ENCODE measurements at regions not wholly inside any gene's neighbourhood (a gene's known extent, or its start where the extent isn't known, plus 50 kb on each side); places are given as distances from the start of the nearest gene placed in this dataset.

DNA sequence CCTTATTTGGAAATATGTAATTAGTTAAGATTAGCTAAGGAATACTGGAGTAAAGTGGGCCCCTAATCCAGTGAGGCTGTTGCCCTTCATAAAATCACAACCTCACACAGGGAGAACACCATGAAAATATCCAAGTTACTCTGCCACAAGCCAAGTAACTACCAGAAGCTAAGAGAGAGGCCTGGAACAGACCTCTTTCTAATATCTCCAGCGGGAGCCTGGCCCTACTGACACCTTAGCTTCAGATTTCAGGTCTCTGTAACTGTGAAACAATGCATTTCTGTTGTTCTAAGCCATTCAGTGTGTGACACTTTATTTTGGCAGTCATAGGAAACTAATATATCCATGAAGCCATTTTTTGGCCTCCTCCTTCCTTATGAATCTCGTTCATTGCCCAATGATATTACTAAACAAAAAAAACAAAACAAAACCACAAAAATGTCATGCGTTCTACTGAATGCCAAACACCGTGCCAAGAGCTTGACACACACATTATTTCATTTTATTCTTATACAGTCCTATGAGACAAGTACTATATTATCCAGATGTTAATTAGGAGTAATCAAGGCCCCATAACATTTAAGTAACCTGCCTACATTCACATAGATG, 699.0 kb downstream of the MAT2B start:
- TF ChIP-seq CTCF (IDR thresholded peaks at IDR 0.05) = no peak

GRCh38 chr5:164206196-164206595, 700.8 kb downstream of the MAT2B start:
- Histone ChIP-seq H3K27ac (no peak overlapping the region), H3K9me3 (no peaks in the 10 kb centered on the region), H3K27me3 (no peaks in the 10 kb centered on the region), H3K4me1 (no peaks in the 10 kb centered on the region), H3K36me3 (no peaks in the 10 kb centered on the region), H3K4me3 (no peak overlapping the region)
- DNase-seq (ENCODE audit: low spot score) = no peak
- no peak for TF ChIP-seq CTCF (IDR thresholded peaks at IDR 0.05)

More for the DNA sequence above, 699.0 kb downstream of the MAT2B start:
- H3K9me3 ChIP-seq = peaks cover 0 to 3% of the 10 kb centered on the region in 2 donors
- H3K27ac ChIP-seq = no peak overlapping the region
- DNase-seq (ENCODE audit: low spot score) = no peak
- H3K4me1 ChIP-seq = no peaks in the 10 kb centered on the region
- H3K27me3 ChIP-seq = no peaks in the 10 kb centered on the region
- no peaks in the 10 kb centered on the region for H3K36me3 ChIP-seq
- H3K4me3 ChIP-seq = no peak overlapping the region

- no peaks in the 10 kb centered on the region for H3K27me3 ChIP-seq
Observed at GRCh38 chr5:164207646-164208045, 702.2 kb downstream of the MAT2B start.

GRCh38 chr5:164210491-164210890, 705.1 kb downstream of the MAT2B start:
- Histone ChIP-seq H3K4me1 (no peaks in the 10 kb centered on the region), H3K36me3 (no peaks in the 10 kb centered on the region), H3K27me3 (no peaks in the 10 kb centered on the region), H3K9me3 (no peaks in the 10 kb centered on the region), H3K27ac (no peak overlapping the region), H3K4me3 (no peak overlapping the region)
- TF ChIP-seq CTCF (IDR thresholded peaks at IDR 0.05) = no peak
- DNase-seq (ENCODE audit: low spot score) = no peak

More at GRCh38 chr5:164207646-164208045, 702.2 kb downstream of the MAT2B start:
- H3K4me1 ChIP-seq = no peaks in the 10 kb centered on the region
- no peaks in the 10 kb centered on the region for H3K36me3 ChIP-seq
- no peak overlapping the region for H3K27ac ChIP-seq
- no peak for TF ChIP-seq CTCF (IDR thresholded peaks at IDR 0.05)
- no peak overlapping the region for H3K4me3 ChIP-seq
- H3K9me3 ChIP-seq = no peaks in the 10 kb centered on the region
- no peak for DNase-seq (ENCODE audit: low spot score)

DNA sequence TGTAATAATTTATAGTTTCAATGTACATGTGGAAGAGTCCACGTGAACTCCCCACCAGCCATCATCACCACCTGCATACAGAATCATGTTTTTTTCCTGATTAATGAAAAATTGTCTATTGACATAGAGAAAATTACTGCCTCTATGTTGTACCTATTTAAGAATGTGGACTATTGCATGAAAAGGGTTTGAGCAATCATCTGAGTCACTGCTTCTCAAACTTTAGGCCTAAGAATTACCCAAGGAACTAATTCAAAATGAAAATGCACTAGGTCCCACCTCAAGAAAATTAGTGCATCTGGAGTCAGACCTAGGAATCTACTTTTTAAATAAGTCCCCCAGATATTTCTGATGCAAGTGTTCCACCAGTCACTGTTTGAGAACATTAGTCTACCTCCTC, 709.3 kb downstream of the MAT2B start:
- Histone ChIP-seq H3K4me1 (no peaks in the 10 kb centered on the region), H3K4me3 (no peak overlapping the region), H3K27me3 (no peaks in the 10 kb centered on the region), H3K27ac (no peak overlapping the region), H3K36me3 (no peaks in the 10 kb centered on the region), H3K9me3 (peaks cover 0 to 6% of the 10 kb centered on the region in 2 donors)
- DNase-seq (ENCODE audit: low spot score) = no peak
- no peak for TF ChIP-seq CTCF (IDR thresholded peaks at IDR 0.05)

GRCh38 chr5:164217464-164217863, 712.0 kb downstream of the MAT2B start:
- TF ChIP-seq CTCF (IDR thresholded peaks at IDR 0.05) = no peak
- H3K27me3 ChIP-seq = no peaks in the 10 kb centered on the region
- no peak overlapping the region for H3K4me3 ChIP-seq
- H3K9me3 ChIP-seq = peaks cover 0 to 6% of the 10 kb centered on the region in 2 donors
- DNase-seq (ENCODE audit: low spot score) = no peak
- no peaks in the 10 kb centered on the region for H3K4me1 ChIP-seq
- no peaks in the 10 kb centered on the region for H3K36me3 ChIP-seq
- H3K27ac ChIP-seq = no peak overlapping the region
